GM10266 (cell line): ENCODE measurements at regions not wholly inside any gene's neighbourhood (a gene's known extent, or its start where the extent isn't known, plus 50 kb on each side); places are given as distances from the start of the nearest gene placed in this dataset.

Experiments
- DNase-seq: peaks from one replicate; pipeline ENCODE4 v3.0.0; 2012; ENCODE audit errors: extremely low spot score
- CTCF ChIP-seq: IDR thresholded peaks from 2 replicates; pipeline ENCODE4 v1.5.1; 2012; ENCODE audit warnings: mild to moderate bottlenecking, low read depth; ENCODE audit not compliant: control insufficient read depth, insufficient read depth; ENCODE audit errors: missing control alignments

- no peak for DNase-seq
- TF ChIP-seq CTCF = no peak
Observed at GRCh38 chr1:229851511-229851910, 215.5 kb upstream of the GALNT2 start.

DNA sequence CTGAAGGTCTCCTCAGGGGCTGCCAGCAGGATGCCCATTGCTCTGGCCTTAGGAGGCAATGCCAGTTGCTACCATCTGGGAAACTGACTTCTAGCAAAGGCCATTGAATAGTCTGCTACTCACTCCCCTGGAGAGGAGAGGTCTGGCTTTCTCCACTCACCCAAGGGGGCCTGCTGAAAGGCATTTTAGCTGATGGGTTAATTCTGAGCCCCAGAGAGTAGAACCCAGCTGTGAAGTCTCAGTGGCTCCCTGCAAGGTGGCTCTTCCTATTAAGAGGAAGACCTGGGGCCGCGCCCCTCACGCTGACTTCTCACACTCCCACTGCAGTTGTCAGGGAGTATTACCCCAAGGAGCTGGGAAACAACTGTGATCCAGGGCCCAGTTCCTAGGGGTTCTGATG, 213.3 kb upstream of the GALNT2 start:
- no peak for TF ChIP-seq CTCF
- DNase-seq = no peak

DNA sequence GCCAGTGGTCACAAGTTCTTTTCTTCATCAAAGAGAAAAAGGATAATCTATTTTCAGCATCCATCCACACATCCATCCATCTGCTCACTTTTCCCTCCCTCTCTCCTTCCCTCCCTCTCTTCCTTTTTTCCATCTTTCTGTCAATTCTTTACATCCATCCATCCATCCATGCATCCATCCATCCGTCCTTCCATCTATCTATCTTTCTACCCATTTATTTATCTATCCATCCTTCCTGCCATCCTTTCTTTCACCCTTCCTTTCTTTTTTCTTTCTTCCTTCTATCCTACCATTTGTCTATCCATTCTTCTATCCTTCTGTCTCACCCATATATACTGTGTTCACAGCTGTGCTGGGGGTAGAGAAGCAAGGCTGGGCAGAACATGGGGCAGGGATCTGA, 212.4 kb upstream of the GALNT2 start:
- TF ChIP-seq CTCF = no peak
- no peak for DNase-seq

- peak; percentile 74 for DNase-seq
- TF ChIP-seq CTCF = no peak
Observed at GRCh38 chr1:229856009-229856650, 210.9 kb upstream of the GALNT2 start.

DNA sequence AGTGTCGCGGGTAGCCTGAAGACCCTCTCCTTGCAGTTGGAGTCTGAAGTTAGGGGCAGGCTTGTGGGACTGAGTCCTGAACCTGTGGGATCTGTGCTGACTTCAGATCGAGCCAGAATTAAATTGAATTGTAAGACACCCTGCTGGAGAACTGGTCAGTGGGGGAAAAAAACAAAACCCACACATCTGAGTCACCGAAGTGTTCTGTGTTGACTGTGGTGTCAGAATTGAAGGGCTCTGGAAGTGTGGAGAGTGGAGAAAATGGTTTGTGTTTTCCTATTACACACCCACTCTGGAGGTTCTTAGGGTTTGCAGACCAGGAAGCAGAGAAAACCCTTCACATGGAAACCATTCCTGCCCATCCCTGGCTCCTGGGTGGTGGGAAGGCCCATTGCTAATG, 209.5 kb upstream of the GALNT2 start:
- no peak for DNase-seq
- no peak for TF ChIP-seq CTCF

DNA sequence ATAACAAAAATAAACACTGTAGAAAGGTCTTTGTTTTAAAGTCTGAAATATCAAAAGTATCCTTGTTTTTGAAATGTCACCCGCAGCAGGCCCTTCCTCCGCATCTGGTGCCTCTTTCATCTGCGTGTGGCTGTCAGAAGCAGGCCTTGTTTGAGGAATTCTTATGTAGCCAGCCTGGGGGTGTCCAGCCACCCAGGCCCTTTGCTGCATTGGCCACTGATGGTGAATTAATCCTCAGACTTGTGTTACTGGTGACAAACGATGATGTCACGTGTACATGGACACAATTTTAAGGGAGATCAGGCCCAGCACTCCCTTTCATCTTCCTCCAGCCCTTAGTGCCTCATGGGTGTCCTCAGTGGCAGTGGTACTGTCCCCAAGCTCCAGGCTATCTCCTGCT, 208.0 kb upstream of the GALNT2 start:
- TF ChIP-seq CTCF = no peak
- no peak for DNase-seq

DNA sequence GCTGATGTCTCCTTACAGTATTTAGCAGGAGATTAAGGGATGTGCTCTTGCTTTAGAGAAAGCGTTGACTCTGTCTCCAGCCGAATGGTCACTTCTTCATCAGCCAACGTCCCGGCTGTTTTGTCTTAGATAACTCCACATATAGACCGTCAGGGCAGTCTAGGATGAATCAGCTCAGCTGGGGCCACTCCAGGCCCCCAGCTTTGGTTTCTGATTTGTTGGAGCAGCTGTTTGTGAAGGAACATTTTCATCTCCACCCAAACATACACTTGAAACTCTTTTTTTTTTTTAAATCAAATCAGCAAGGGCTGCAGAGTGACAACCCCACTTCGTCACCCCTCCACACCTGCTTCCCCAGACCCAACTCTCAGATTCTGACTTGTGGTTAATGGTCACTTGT, 206.1 kb upstream of the GALNT2 start:
- DNase-seq = no peak
- no peak for TF ChIP-seq CTCF
